ENCODE measurements at regions not wholly inside any gene's neighbourhood (a gene's known extent, or its start where the extent isn't known, plus 50 kb on each side); places are given as distances from the start of the nearest gene placed in this dataset.

- TF ChIP-seq MYC (IDR thresholded peaks at IDR 0.05; ENCODE audit: low read depth, low read length) (no peak), MYC (CRISPR knock-in tag; IDR thresholded peaks at IDR 0.05; ENCODE audit: borderline replicate concordance, low read depth) (no peak), ZNF12 (CRISPR knock-in tag; IDR thresholded peaks at IDR 0.05) (no peak), PML (IDR thresholded peaks at IDR 0.05; ENCODE audit: low read length) (no peak), NCOA4 (IDR thresholded peaks at IDR 0.05; ENCODE audit: partially characterized antibody) (no peak)
Observed at GRCh38 chr13:31462766-31463165, 263.0 kb downstream of the B3GLCT start (continued).

- no peaks in the 10 kb centered on the region for H4K20me1 ChIP-seq (replicated peaks; ENCODE audit: control insufficient read depth, insufficient read depth, low read length)
- no peaks in the 10 kb centered on the region for H3K36me3 ChIP-seq (ENCODE audit: control insufficient read depth, insufficient read depth, low read length)
- H3K9me1 ChIP-seq (ENCODE audit: control insufficient read depth, insufficient read depth, low read length) = no peaks in the 10 kb centered on the region
- H2AFZ ChIP-seq (ENCODE audit: low read depth, low read length) = no peak overlapping the region
- ChIA-PET POLR2A (no interaction called here), CTCF (ENCODE audit: low intra/inter-chr PET ratio) (no interaction called here)
- no peak overlapping the region for H3K9ac ChIP-seq (ENCODE audit: insufficient read depth in 1 of 2, low read depth in 2 of 2, low read length in 2 of 2)
- ATAC-seq = no peak
- H3K4me1 ChIP-seq (replicated peaks in 1 of 2; ENCODE audit: control insufficient read depth in 2 of 2, insufficient read depth in 2 of 2, low read length in 2 of 2) = no peaks in the 10 kb centered on the region
- H3K4me2 ChIP-seq (ENCODE audit: insufficient read depth, low read length) = no peak overlapping the region
- H3K79me2 ChIP-seq (ENCODE audit: control insufficient read depth, insufficient read depth, low read length) = no peaks in the 10 kb centered on the region
- no peak for DNase-seq (ENCODE audit: extremely low read depth in 1 of 4, low spot score in 3 of 4)
- FAIRE-seq = no peak
- H3K27ac ChIP-seq (ENCODE audit: extremely low read depth, low read depth, low read length) = no peak overlapping the region
- BruUV-seq (replicated peaks) = no TSS peak
- intact Hi-C loops (cut with micrococcal nuclease) (no loop called here), in situ Hi-C loops (cut with MboI) (no loop called here)
- no peaks in the 10 kb centered on the region for H3K27me3 ChIP-seq (ENCODE audit: control insufficient read depth in 2 of 2, insufficient read depth in 2 of 2, low read length in 2 of 2)
- TF ChIP-seq ZNF592 (IDR thresholded peaks at IDR 0.05) = no peak
- no peak for TF ChIP-seq AFF1 (IDR thresholded peaks at IDR 0.05; ENCODE audit: low read depth in 1 of 2, partially characterized antibody in 2 of 2)
- TF ChIP-seq ZNF232 (CRISPR knock-in tag; IDR thresholded peaks at IDR 0.05) = no peak
- no peak overlapping the region for H3K4me3 ChIP-seq
- H3K9me3 ChIP-seq (replicated peaks; ENCODE audit: control insufficient read depth, insufficient read depth, low read depth, low read length) = no peaks in the 10 kb centered on the region
- 1% methylated on average over 12 of the region's 12 CpGs for WGBS (ENCODE audit: insufficient coverage, low coverage, missing lambda C conversion rate)
Observed at GRCh38 chr13:31468114-31468902, 268.5 kb downstream of the B3GLCT start.

Data from K562 (cell line).